ENCODE measurements at regions not wholly inside any gene's neighbourhood (a gene's known extent, or its start where the extent isn't known, plus 50 kb on each side); places are given as distances from the start of the nearest gene placed in this dataset.

- TF ChIP-seq GRHL2 (CRISPR knock-in tag; IDR thresholded peaks at IDR 0.05; ENCODE audit: insufficient replicate concordance, severe bottlenecking) (no peak), FOXP1 (CRISPR knock-in tag; IDR thresholded peaks at IDR 0.05; ENCODE audit: borderline replicate concordance) (no peak), HMGA2 (CRISPR knock-in tag; IDR thresholded peaks at IDR 0.05) (no peak), CDX4 (CRISPR knock-in tag; IDR thresholded peaks at IDR 0.05; ENCODE audit: borderline replicate concordance) (no peak), ZMAT4 (CRISPR knock-in tag; IDR thresholded peaks at IDR 0.05) (no peak), E2F1 (CRISPR knock-in tag; IDR thresholded peaks at IDR 0.05) (no peak), SMAD4 (CRISPR knock-in tag; IDR thresholded peaks at IDR 0.05) (no peak), OVOL2 (CRISPR knock-in tag; IDR thresholded peaks at IDR 0.05; ENCODE audit: borderline replicate concordance) (no peak), KAT7 (CRISPR knock-in tag; IDR thresholded peaks at IDR 0.05; ENCODE audit: borderline replicate concordance) (no peak), CTCF (IDR thresholded peaks at IDR 0.05) (no peak)
Measured at GRCh38 chr3:127409421-127410136, 121.7 kb upstream of the PRR20G start (continued).

GRCh38 chr3:127408684-127409420, 121.0 kb upstream of the PRR20G start:
- CTCF ChIA-PET, result interaction anchor here (0.5 to 1.0 kb wide), 6 partner anchors 10 to 652 kb away, joined by 3 to 5 read pairs (median 3); no protein-coding TSS in a partner anchor
- TF ChIP-seq ZNF396 (CRISPR knock-in tag; IDR thresholded peaks at IDR 0.05; ENCODE audit: borderline replicate concordance), result no peak
- TF ChIP-seq ZNF121 (CRISPR knock-in tag; IDR thresholded peaks at IDR 0.05), result no peak
- no peak for TF ChIP-seq CTCF (IDR thresholded peaks at IDR 0.05)
- no peak for TF ChIP-seq ZNF263 (CRISPR knock-in tag; IDR thresholded peaks at IDR 0.05; ENCODE audit: low read depth)
- TF ChIP-seq SOX15 (CRISPR knock-in tag; IDR thresholded peaks at IDR 0.05), result no peak
- TF ChIP-seq ELF4 (CRISPR knock-in tag; IDR thresholded peaks at IDR 0.05; ENCODE audit: low read depth), result no peak
- no peak for TF ChIP-seq ETV6 (CRISPR knock-in tag; IDR thresholded peaks at IDR 0.05)
- no peak for TF ChIP-seq ZNF232 (CRISPR knock-in tag; IDR thresholded peaks at IDR 0.05)
- TF ChIP-seq SMAD4 (CRISPR knock-in tag; IDR thresholded peaks at IDR 0.05), result no peak
- no peak for TF ChIP-seq JUN (CRISPR knock-in tag; IDR thresholded peaks at IDR 0.05)
- no peak for TF ChIP-seq NFATC4 (CRISPR knock-in tag; IDR thresholded peaks at IDR 0.05)
- TF ChIP-seq IRF2 (CRISPR knock-in tag; IDR thresholded peaks at IDR 0.05; ENCODE audit: borderline replicate concordance, low read depth), result no peak
- TF ChIP-seq IRF1 (CRISPR knock-in tag; IDR thresholded peaks at IDR 0.05), result no peak
- TF ChIP-seq MYBL2 (CRISPR knock-in tag; IDR thresholded peaks at IDR 0.05), result no peak
- TF ChIP-seq TCF7 (CRISPR knock-in tag; IDR thresholded peaks at IDR 0.05; ENCODE audit: low read depth), result no peak
- TF ChIP-seq KAT7 (CRISPR knock-in tag; IDR thresholded peaks at IDR 0.05; ENCODE audit: borderline replicate concordance), result no peak
- no peak for TF ChIP-seq PRRX2 (CRISPR knock-in tag; IDR thresholded peaks at IDR 0.05)
- Mint-ChIP-seq H3K9me3 (no peaks in the 10 kb centered on the region), H3K4me1 (peaks cover 30% of the 10 kb centered on the region), H3K4me3 (no peak overlapping the region), H3K27ac (no peak overlapping the region), H3K27me3 (ENCODE audit: low read depth) (peaks cover 4% of the 10 kb centered on the region; the same call in 1 of the 2 replicates), H3K36me3 (no peaks in the 10 kb centered on the region)
- POLR2A ChIA-PET, result no interaction called here
- ATAC-seq (no peak), DNase-seq (ENCODE audit: low spot score) (peak; percentile 34)

Data from WTC11 (cell line).